GM23338 (cell line): ENCODE measurements at regions not wholly inside any gene's neighbourhood (a gene's known extent, or its start where the extent isn't known, plus 50 kb on each side); places are given as distances from the start of the nearest gene placed in this dataset.

Experiments
- ATAC-seq: fragments of 200-7000 bp; cut with Tn5 transposase; 3 replicates; pipeline ENCODE4 v1.9.1; 2020
- DNase-seq: peaks from one replicate; pipeline ENCODE4 v3.0.0-alpha.2; 2015; ENCODE audit warnings: low spot score
- H2AFZ ChIP-seq: fragments of 200-600 bp; sonication (generic); 2 replicates; pipeline ENCODE4 v1.8.0; 2016; ENCODE audit warnings: antibody characterized with exemption, mild to moderate bottlenecking, moderate library complexity
- H3F3A ChIP-seq: fragments of 200-600 bp; sonication (generic); replicated peaks from 2 replicates; pipeline ENCODE4 v1.8.0; 2017; ENCODE audit warnings: antibody characterized with exemption, mixed run types, low read depth
- H3K27ac ChIP-seq: fragments of 200-600 bp; sonication (generic); 2 replicates; pipeline ENCODE4 v1.6.1; 2016; ENCODE audit warnings: low read depth
- H3K27me3 ChIP-seq: fragments of 200-600 bp; sonication (generic); 2 replicates; pipeline ENCODE4 v1.8.0; 2016; ENCODE audit warnings: mild to moderate bottlenecking, mixed run types, moderate library complexity; ENCODE audit not compliant: insufficient read depth
- H3K36me3 ChIP-seq: fragments of 200-600 bp; sonication (generic); 2 replicates; pipeline ENCODE4 v1.8.0; 2016; ENCODE audit warnings: mild to moderate bottlenecking; ENCODE audit not compliant: insufficient read depth
- H3K4me1 ChIP-seq: fragments of 200-600 bp; sonication (generic); 2 replicates; pipeline ENCODE4 v1.8.0; 2016; ENCODE audit warnings: mild to moderate bottlenecking, moderate library complexity; ENCODE audit not compliant: insufficient read depth
- H3K4me2 ChIP-seq: fragments of 200-600 bp; sonication (generic); 2 replicates; pipeline ENCODE4 v1.7.1; 2017; ENCODE audit warnings: mixed run types
- H3K4me3 ChIP-seq: fragments of 200-600 bp; sonication (generic); 2 replicates; pipeline ENCODE4 v1.6.1; 2016; ENCODE audit warnings: mixed run types
- H3K79me2 ChIP-seq: fragments of 200-600 bp; sonication (generic); replicated peaks from 2 replicates; pipeline ENCODE4 v1.8.0; 2017; ENCODE audit warnings: mild to moderate bottlenecking; ENCODE audit not compliant: insufficient read depth
- H3K9me2 ChIP-seq: fragments of 200-600 bp; sonication (generic); 2 replicates; pipeline ENCODE4 v1.8.0; 2017; ENCODE audit not compliant: insufficient read depth
- H4K20me1 ChIP-seq: fragments of 200-600 bp; sonication (generic); replicated peaks from 2 replicates; pipeline ENCODE4 v1.8.0; 2017; ENCODE audit warnings: mild to moderate bottlenecking; ENCODE audit not compliant: insufficient read depth
- H3K27ac Mint-ChIP-seq: 2 replicates; pipeline ENCODE4 v1.8.0; 2020; ENCODE audit warnings: inconsistent platforms, mild to moderate bottlenecking, moderate library complexity, mixed read lengths
- H3K27me3 Mint-ChIP-seq: 3 replicates; pipeline ENCODE4 v1.8.0; 2022; ENCODE audit warnings: low read depth, mild to moderate bottlenecking, moderate library complexity, mixed read lengths, inconsistent platforms; ENCODE audit not compliant: insufficient read depth, poor library complexity
- H3K36me3 Mint-ChIP-seq: 3 replicates; pipeline ENCODE4 v1.8.0; 2021; ENCODE audit warnings: low read depth, mild to moderate bottlenecking, inconsistent platforms, moderate library complexity, mixed read lengths
- H3K4me1 Mint-ChIP-seq: 3 replicates; pipeline ENCODE4 v1.8.0; 2020; ENCODE audit warnings: mild to moderate bottlenecking, inconsistent platforms, mixed read lengths
- H3K4me3 Mint-ChIP-seq: 3 replicates; pipeline ENCODE4 v1.8.0; 2021; ENCODE audit warnings: moderate library complexity, mild to moderate bottlenecking, inconsistent platforms, mixed read lengths
- H3K9me3 Mint-ChIP-seq: 3 replicates; pipeline ENCODE4 v1.8.0; 2020; ENCODE audit warnings: moderate library complexity, mild to moderate bottlenecking, inconsistent platforms, mixed read lengths
- CREB1 ChIP-seq: fragments of 250-450 bp; sonication (Bioruptor Pico); IDR thresholded peaks from 2 replicates; pipeline ENCODE4 v1.5.0; 2020; ENCODE audit warnings: low read depth, mild to moderate bottlenecking, moderate library complexity
- CTCF ChIP-seq, 2 experiments: fragments of 200-600 bp in 1 of 2; sonication (generic) in 1 of 2; conservative IDR thresholded peaks; 2 replicates each; pipeline versions ENCODE4 v1.5.1 to v1.6.1; 2016 to 2017; ENCODE audit warnings: antibody characterized with exemption in 2 of 2, low read depth in 2 of 2, mild to moderate bottlenecking in 2 of 2, moderate library complexity in 1 of 2
- ETS1 ChIP-seq: IDR thresholded peaks from 2 replicates; pipeline ENCODE4 v1.6.1; 2016; ENCODE audit warnings: antibody characterized with exemption
- EZH2 ChIP-seq: fragments of 200-600 bp; sonication (generic); IDR thresholded peaks from one replicate; pipeline ENCODE4 v1.8.0; 2017; ENCODE audit warnings: antibody characterized with exemption, mild to moderate bottlenecking, low read depth; ENCODE audit not compliant: unreplicated experiment
- EZH2phosphoT487 ChIP-seq: fragments of 200-600 bp; sonication (generic); IDR thresholded peaks from one replicate; pipeline ENCODE4 v1.8.1; 2018; ENCODE audit warnings: antibody characterized with exemption; ENCODE audit not compliant: unreplicated experiment
- NANOG ChIP-seq: IDR thresholded peaks from 2 replicates; pipeline ENCODE4 v1.6.1; 2016; ENCODE audit warnings: antibody characterized with exemption, borderline replicate concordance
- STAT1 ChIP-seq: IDR thresholded peaks from one replicate; pipeline ENCODE4 v1.6.1; 2016; ENCODE audit warnings: antibody characterized with exemption; ENCODE audit not compliant: unreplicated experiment
- ZNF114 ChIP-seq: fragments of 250-450 bp; sonication (Bioruptor Pico); IDR thresholded peaks from 2 replicates; pipeline ENCODE4 v1.5.0; 2020; ENCODE audit warnings: mild to moderate bottlenecking, moderate library complexity
- ZNF331 ChIP-seq: fragments of 250-450 bp; sonication (Bioruptor Pico); IDR thresholded peaks from 2 replicates; pipeline ENCODE4 v1.5.0; 2020; ENCODE audit warnings: low read depth, mild to moderate bottlenecking, moderate library complexity
- ZNF462 ChIP-seq: fragments of 250-450 bp; sonication (Bioruptor Pico); IDR thresholded peaks from 2 replicates; pipeline ENCODE4 v1.5.0; 2020; ENCODE audit warnings: mild to moderate bottlenecking, moderate library complexity

GRCh38 chr2:207276858-207277257, 111.1 kb upstream of the KLF7 start:
- Histone ChIP-seq H3K4me2 (no peak overlapping the region), H3K79me2 (no peaks in the 10 kb centered on the region), H3F3A (no peaks in the 10 kb centered on the region), H3K4me3 (no peak overlapping the region), H3K9me2 (0 out of 2 replicates have a peak, but pooled peaks cover 4% of the 10 kb centered on the region), H3K4me1 (no peaks in the 10 kb centered on the region), H3K27me3 (no peaks in the 10 kb centered on the region), H3K36me3 (peaks cover 5% of the 10 kb centered on the region; the same call in 1 of the 2 replicates), H3K27ac (no peak overlapping the region), H4K20me1 (no peaks in the 10 kb centered on the region), H2AFZ (peak overlapping the region; percentile 33; the same call in 1 of the 2 replicates)
- peak; percentile 43 for DNase-seq
- Mint-ChIP-seq H3K4me1 (no peaks in the 10 kb centered on the region), H3K9me3 (peaks cover 11% of the 10 kb centered on the region; the same call in 2 of the 3 replicates), H3K4me3 (no peak overlapping the region), H3K27me3 (no peaks in the 10 kb centered on the region), H3K27ac (no peak overlapping the region), H3K36me3 (0 out of 3 replicates have a peak, but pooled peaks cover 3% of the 10 kb centered on the region)
- TF ChIP-seq ETS1 = no peak
- TF ChIP-seq ZNF331 = no peak
- TF ChIP-seq CREB1 = no peak
- no peak; a peak in 1 of 4 replicates for TF ChIP-seq CTCF (conservative IDR thresholded peaks at IDR 0.05; ENCODE audit: low read depth in 2 of 2)
- TF ChIP-seq NANOG = no peak
- no peak for TF ChIP-seq ZNF462 (CRISPR knock-in tag)
- TF ChIP-seq ZNF114 (CRISPR knock-in tag) = no peak
- no peak for TF ChIP-seq EZH2phosphoT487
- TF ChIP-seq STAT1 = no peak
- TF ChIP-seq EZH2 = no peak
- peak; percentile 32; the same call in 2 of the 3 replicates for ATAC-seq
